Epithelial cell of esophagus (primary cell): ENCODE measurements at regions not wholly inside any gene's neighbourhood (a gene's known extent, or its start where the extent isn't known, plus 50 kb on each side); places are given as distances from the start of the nearest gene placed in this dataset.
A peak's percentile ranks its signal among the peaks of the same experiment; 100 is the strongest.

Experiments
- DNase-seq: peaks from one replicate; pipeline ENCODE4 v3.0.0; 2010; ENCODE audit warnings: low read depth
- H3K4me3 ChIP-seq: 2 replicates; pipeline ENCODE4 v1.5.1; 2011; ENCODE audit warnings: mild to moderate bottlenecking, low read length, control low read depth
- CTCF ChIP-seq: IDR thresholded peaks from 2 replicates; pipeline ENCODE4 v1.5.1; 2011; ENCODE audit warnings: low read depth, mild to moderate bottlenecking, low read length, control low read depth, inconsistent platforms; ENCODE audit not compliant: insufficient read depth; ENCODE audit errors: missing control alignments

- TF ChIP-seq CTCF = no peak
- peak; percentile 41 for DNase-seq
Observed at GRCh38 chr6:47160702-47161101, 118.6 kb upstream of the ADGRF1 start.

GRCh38 chr6:47159763-47160162, 117.6 kb upstream of the ADGRF1 start:
- no peak for TF ChIP-seq CTCF
- H3K4me3 ChIP-seq = no peak overlapping the region
- DNase-seq = no peak

More at GRCh38 chr6:47160702-47161101, 118.6 kb upstream of the ADGRF1 start:
- H3K4me3 ChIP-seq = no peak overlapping the region

GRCh38 chr6:47157653-47158219, 115.6 kb upstream of the ADGRF1 start:
- no peak overlapping the region for H3K4me3 ChIP-seq
- no peak for DNase-seq
- TF ChIP-seq CTCF = no peak

GRCh38 chr6:47157063-47157462, 114.9 kb upstream of the ADGRF1 start:
- H3K4me3 ChIP-seq = no peak overlapping the region
- TF ChIP-seq CTCF = no peak
- no peak for DNase-seq

- no peak for TF ChIP-seq CTCF
- DNase-seq = no peak
- H3K4me3 ChIP-seq = no peak overlapping the region
Observed at GRCh38 chr6:47156196-47156595, 114.1 kb upstream of the ADGRF1 start.

- no peak for DNase-seq
- TF ChIP-seq CTCF = no peak
- no peak overlapping the region for H3K4me3 ChIP-seq
Observed at GRCh38 chr6:47153404-47153755, 111.2 kb upstream of the ADGRF1 start.

GRCh38 chr6:47152666-47153403, 110.7 kb upstream of the ADGRF1 start:
- no peak overlapping the region for H3K4me3 ChIP-seq
- TF ChIP-seq CTCF = no peak
- DNase-seq = peak; percentile 57
